ENCODE measurements at regions not wholly inside any gene's neighbourhood (a gene's known extent, or its start where the extent isn't known, plus 50 kb on each side); places are given as distances from the start of the nearest gene placed in this dataset.

- no peak for TF ChIP-seq CTCF (IDR thresholded peaks at IDR 0.05)
- no peak for TF ChIP-seq REST (IDR thresholded peaks at IDR 0.05)
- TF ChIP-seq ELK1 (IDR thresholded peaks at IDR 0.05; ENCODE audit: low read depth, low read length): no peak
- TF ChIP-seq MYC (IDR thresholded peaks at IDR 0.05; ENCODE audit: borderline replicate concordance, low read length): no peak
- TF ChIP-seq BHLHE40 (IDR thresholded peaks at IDR 0.05; ENCODE audit: low read depth, low read length): no peak
- TF ChIP-seq CHD2 (IDR thresholded peaks at IDR 0.05; ENCODE audit: low read length, partially characterized antibody): no peak
- TF ChIP-seq NFE2L2 (conservative IDR thresholded peaks at IDR 0.05; ENCODE audit: low read length): no peak
- no peak for TF ChIP-seq MAX (IDR thresholded peaks at IDR 0.05)
Observed at GRCh38 chr11:32173977-32174376, 83.1 kb downstream of the RCN1 start.

Measured in A549 (cell line).